Kidney epithelial cell (primary cell): ENCODE measurements at regions not wholly inside any gene's neighbourhood (a gene's known extent, or its start where the extent isn't known, plus 50 kb on each side); places are given as distances from the start of the nearest gene placed in this dataset.

Experiments
- DNase-seq: peaks from one replicate; pipeline ENCODE4 v3.0.0-alpha.2; 2010; ENCODE audit warnings: low read depth
- H3K27me3 ChIP-seq: 2 replicates; pipeline ENCODE4 v1.6.0; 2011; ENCODE audit warnings: low read length; ENCODE audit not compliant: control insufficient read depth, insufficient read depth
- H3K36me3 ChIP-seq: 2 replicates; pipeline ENCODE4 v1.5.1; 2011; ENCODE audit warnings: low read length; ENCODE audit not compliant: control insufficient read depth, insufficient read depth
- H3K4me3 ChIP-seq: 2 replicates; pipeline ENCODE4 v1.5.1; 2011; ENCODE audit warnings: low read depth, mild to moderate bottlenecking, control low read depth, low read length
- TF ChIP-seq, protein P1 (sequence below): IDR thresholded peaks from 2 replicates; pipeline ENCODE4 v1.5.1; 2011; ENCODE audit warnings: mild to moderate bottlenecking, moderate library complexity, low read length, control low read depth, inconsistent platforms; ENCODE audit not compliant: insufficient read depth, poor library complexity, severe bottlenecking

DNA sequence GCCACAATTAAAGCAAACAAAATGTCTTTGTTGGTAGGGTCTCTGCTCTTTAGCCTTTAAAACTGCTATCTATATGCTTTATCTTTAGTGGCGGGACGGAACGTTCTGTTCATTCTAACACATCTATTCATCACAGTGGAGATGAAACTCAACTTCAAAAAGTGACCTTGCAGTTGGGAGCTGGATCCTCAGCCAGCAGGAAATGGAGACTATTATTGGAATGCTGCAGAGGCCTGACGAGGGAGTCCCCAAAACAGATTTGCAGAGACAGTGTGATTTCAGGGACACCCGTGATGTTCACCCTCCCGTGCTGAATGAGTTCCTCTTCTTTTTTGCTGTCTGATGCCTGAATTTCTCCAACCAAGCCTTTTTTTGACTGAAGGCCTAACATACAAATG, 306.0 kb upstream of the SHH start:
- H3K27me3 ChIP-seq = no peaks in the 10 kb centered on the region
- TF ChIP-seq, protein P1, sequence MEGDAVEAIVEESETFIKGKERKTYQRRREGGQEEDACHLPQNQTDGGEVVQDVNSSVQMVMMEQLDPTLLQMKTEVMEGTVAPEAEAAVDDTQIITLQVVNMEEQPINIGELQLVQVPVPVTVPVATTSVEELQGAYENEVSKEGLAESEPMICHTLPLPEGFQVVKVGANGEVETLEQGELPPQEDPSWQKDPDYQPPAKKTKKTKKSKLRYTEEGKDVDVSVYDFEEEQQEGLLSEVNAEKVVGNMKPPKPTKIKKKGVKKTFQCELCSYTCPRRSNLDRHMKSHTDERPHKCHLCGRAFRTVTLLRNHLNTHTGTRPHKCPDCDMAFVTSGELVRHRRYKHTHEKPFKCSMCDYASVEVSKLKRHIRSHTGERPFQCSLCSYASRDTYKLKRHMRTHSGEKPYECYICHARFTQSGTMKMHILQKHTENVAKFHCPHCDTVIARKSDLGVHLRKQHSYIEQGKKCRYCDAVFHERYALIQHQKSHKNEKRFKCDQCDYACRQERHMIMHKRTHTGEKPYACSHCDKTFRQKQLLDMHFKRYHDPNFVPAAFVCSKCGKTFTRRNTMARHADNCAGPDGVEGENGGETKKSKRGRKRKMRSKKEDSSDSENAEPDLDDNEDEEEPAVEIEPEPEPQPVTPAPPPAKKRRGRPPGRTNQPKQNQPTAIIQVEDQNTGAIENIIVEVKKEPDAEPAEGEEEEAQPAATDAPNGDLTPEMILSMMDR = no peak
- H3K36me3 ChIP-seq = no peaks in the 10 kb centered on the region
- H3K4me3 ChIP-seq = no peak overlapping the region
- DNase-seq = no peak

DNA sequence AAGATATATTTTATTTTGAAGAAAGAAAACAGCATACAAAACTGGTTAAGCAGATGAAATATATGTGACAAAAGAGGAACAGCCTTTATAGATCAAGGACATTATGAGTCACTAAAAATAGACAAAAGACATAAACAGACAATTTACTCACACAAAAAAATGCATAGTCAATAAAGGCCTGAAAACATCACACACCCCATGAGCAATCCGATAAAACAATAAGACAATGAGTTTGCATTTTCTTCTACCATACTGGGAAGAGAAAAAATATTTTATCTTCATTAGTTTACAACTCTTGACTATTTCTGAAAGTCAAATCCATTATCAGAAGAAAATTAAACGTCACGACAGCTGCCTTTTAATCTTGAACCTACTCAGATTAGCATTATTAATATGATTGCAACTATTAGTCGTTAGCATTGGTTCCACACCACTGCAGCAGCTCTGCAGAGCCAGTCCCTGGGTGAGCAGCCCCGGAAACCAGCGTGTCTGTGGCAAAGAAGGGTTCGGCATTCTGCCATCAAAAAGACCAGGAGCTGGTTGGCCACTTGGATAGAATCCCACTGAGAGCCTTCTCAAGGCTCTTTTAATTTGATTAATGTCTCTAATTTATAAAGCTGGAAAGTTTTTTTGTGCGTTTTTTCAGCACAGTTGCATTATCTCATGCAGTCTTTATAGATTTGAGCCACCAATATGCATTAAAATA, 305.4 kb upstream of the SHH start:
- Histone ChIP-seq H3K4me3 (no peak overlapping the region), H3K36me3 (no peaks in the 10 kb centered on the region), H3K27me3 (no peaks in the 10 kb centered on the region)
- no peak for DNase-seq
- TF ChIP-seq, protein P1 = no peak

DNA sequence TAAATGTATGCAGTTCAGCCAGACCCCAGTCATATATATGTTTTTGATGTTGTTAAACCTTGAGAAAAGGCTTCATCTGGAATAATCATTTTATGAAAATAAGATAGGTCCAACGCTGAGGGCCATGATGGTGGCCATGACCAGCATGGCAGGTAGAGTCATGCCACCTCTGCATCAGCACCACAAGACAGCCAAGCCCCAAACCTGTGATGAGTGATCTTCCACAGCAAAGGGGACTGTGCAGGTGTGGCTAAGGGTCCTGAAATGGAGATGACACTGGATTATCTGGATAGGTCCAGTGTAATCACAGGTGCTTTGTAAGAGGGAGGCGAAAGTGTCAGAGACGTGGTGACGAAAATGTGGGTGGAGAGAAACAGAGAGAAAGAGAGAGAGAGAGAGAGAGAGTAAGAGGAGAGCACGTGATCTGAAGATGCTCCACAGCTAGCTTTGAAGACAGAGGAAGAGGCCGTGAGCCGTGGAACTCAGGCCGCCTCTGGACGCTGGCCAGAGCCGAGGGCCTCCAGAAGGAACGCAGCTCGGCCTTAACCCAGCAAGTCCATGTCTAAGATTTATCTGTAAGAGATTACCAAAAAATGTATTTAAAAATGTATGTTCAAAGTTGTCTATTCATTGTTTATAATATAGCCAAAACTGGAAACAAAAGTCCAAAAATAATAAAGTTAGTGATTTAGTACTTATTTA, 304.4 kb upstream of the SHH start:
- Histone ChIP-seq H3K4me3 (no peak overlapping the region), H3K27me3 (no peaks in the 10 kb centered on the region), H3K36me3 (no peaks in the 10 kb centered on the region)
- DNase-seq = no peak
- TF ChIP-seq, protein P1 = no peak

DNA sequence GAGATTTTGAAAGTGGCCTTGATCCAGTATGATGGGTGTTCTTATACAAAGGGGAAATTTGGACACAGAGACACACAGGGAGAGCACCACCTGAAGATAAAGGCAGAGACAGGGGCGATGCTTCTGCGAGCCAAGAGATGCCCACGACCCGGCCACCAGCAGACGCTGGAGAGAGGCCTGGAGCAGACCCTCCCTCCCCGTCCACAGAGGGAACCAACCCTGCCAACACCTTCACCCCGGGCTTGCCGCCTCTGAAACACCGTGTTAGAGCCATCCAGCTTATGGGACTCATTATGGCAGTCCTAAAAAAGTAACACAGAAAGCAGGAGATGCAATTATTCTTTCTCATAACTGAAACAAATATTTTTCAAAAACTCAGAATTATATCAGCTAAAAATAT, 303.3 kb upstream of the SHH start:
- DNase-seq = no peak
- TF ChIP-seq, protein P1 = no peak
- Histone ChIP-seq H3K27me3 (no peaks in the 10 kb centered on the region), H3K4me3 (no peak overlapping the region), H3K36me3 (no peaks in the 10 kb centered on the region)

DNA sequence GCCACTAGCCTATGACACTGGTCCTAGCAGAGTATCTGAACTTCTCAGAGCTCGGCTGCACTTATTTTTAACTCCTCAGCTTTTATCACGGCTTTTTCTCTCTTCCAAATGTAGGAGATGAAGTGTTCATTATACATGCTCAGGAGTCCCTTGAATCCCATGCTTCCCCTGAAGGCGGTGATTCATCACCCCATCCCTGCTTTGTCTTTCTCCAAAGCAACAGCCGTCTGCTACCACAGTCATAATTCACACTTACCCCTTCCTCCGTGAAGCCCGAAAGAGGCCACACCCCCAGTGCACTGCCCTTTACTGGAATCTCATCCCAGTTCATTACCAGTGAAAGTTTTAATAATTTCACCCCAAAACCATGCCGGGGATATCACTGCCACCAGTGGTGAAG, 301.5 kb upstream of the SHH start:
- TF ChIP-seq, protein P1 = no peak
- H3K36me3 ChIP-seq = no peaks in the 10 kb centered on the region
- H3K27me3 ChIP-seq = no peaks in the 10 kb centered on the region
- peak; percentile 9 for DNase-seq
- no peak overlapping the region for H3K4me3 ChIP-seq
